GM21737 (cell line): ENCODE measurements at regions not wholly inside any gene's neighbourhood (a gene's known extent, or its start where the extent isn't known, plus 50 kb on each side); places are given as distances from the start of the nearest gene placed in this dataset.

Source experiments
- ATAC-seq: cut with Tn5 transposase; IDR thresholded peaks from one replicate; pipeline ENCODE4 v1.9.1; 2021; ENCODE audit warnings: mild to moderate bottlenecking, moderate library complexity; ENCODE audit not compliant: unreplicated experiment

- ATAC-seq: no peak
Measured at GRCh38 chr15:85305050-85305449, 75.4 kb upstream of the AKAP13 start.

GRCh38 chr15:85306946-85307686 is 73.3 kb upstream of the AKAP13 start:
- no peak for ATAC-seq

- no peak for ATAC-seq
Measured at GRCh38 chr15:85307687-85308045, 72.7 kb upstream of the AKAP13 start.

- ATAC-seq: no peak
Measured at GRCh38 chr15:85311647-85312046, 68.8 kb upstream of the AKAP13 start.

- ATAC-seq: peak; percentile 85
Measured at GRCh38 chr15:85312486-85312885, 67.9 kb upstream of the AKAP13 start.

GRCh38 chr15:85312929-85313331 is 67.5 kb upstream of the AKAP13 start:
- ATAC-seq: no peak

- ATAC-seq: no peak
Measured at GRCh38 chr15:85313339-85313738, 67.1 kb upstream of the AKAP13 start.

- ATAC-seq: no peak
Measured at GRCh38 chr15:85314146-85314545, 66.3 kb upstream of the AKAP13 start.

- ATAC-seq: no peak
Measured at GRCh38 chr15:85314633-85315032, 65.8 kb upstream of the AKAP13 start.

GRCh38 chr15:85316244-85316934 is 64.0 kb upstream of the AKAP13 start:
- ATAC-seq: no peak

- peak; percentile 79 for ATAC-seq
Measured at GRCh38 chr15:85318048-85318731, 62.2 kb upstream of the AKAP13 start.

GRCh38 chr15:85318732-85319076 is 61.7 kb upstream of the AKAP13 start:
- peak; percentile 21 for ATAC-seq

- no peak for ATAC-seq
Measured at GRCh38 chr15:85324202-85324601, 56.2 kb upstream of the AKAP13 start.

GRCh38 chr15:85325834-85326233 is 54.6 kb upstream of the AKAP13 start:
- no peak for ATAC-seq

GRCh38 chr15:85326291-85326690 is 54.1 kb upstream of the AKAP13 start:
- no peak for ATAC-seq

- ATAC-seq: no peak
Measured at GRCh38 chr15:85327820-85328219, 52.6 kb upstream of the AKAP13 start.

GRCh38 chr15:85329561-85330422 is 50.6 kb upstream of the AKAP13 start:
- ATAC-seq: peak; percentile 53
